GM12892 (cell line): ENCODE measurements at regions not wholly inside any gene's neighbourhood (a gene's known extent, or its start where the extent isn't known, plus 50 kb on each side); places are given as distances from the start of the nearest gene placed in this dataset.

Experiments used
- DNase-seq: peaks from one replicate; pipeline ENCODE4 v3.0.0; 2011; ENCODE audit not compliant: insufficient read length
- FAIRE-seq: peaks from 2 replicates; lab custom pipeline; 2011; peaks lifted over from hg19 to GRCh38; lab: Jason Lieb, UNC
- POLR2A ChIP-seq: IDR thresholded peaks from 2 replicates; pipeline ENCODE4 v1.6.1; 2011; ENCODE audit warnings: low read depth, low read length, control low read depth
- POLR2AphosphoS5 ChIP-seq: IDR thresholded peaks from 2 replicates; pipeline ENCODE4 v1.6.1; 2011; ENCODE audit warnings: low read depth, low read length, control low read depth
- TAF1 ChIP-seq: IDR thresholded peaks from 2 replicates; pipeline ENCODE4 v1.6.1; 2011; ENCODE audit warnings: low read depth, mild to moderate bottlenecking, control low read depth, low read length, borderline replicate concordance

DNA sequence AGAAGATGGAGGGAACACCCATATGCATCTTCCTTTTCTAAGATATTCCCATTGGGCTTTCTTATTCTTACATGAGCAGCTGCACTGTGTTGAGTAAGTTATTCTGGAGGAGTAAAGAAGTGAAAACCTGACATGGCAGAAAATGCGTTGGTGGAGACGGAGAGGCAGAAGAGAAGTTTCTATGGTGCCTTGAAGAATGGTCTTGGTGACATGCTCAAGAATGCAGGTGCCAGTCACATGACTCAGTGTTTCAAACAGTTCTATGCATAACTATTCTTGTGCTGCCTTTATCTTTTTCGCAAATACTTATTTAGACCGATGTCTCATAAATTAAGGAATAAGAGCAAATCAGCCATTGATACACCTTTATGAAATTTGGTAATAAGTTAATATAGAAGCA is 377.8 kb upstream of the IRX2 start:
- no peak for TF ChIP-seq TAF1
- no peak for TF ChIP-seq POLR2A
- no peak for TF ChIP-seq POLR2AphosphoS5
- no peak for DNase-seq
- no peak for FAIRE-seq

DNA sequence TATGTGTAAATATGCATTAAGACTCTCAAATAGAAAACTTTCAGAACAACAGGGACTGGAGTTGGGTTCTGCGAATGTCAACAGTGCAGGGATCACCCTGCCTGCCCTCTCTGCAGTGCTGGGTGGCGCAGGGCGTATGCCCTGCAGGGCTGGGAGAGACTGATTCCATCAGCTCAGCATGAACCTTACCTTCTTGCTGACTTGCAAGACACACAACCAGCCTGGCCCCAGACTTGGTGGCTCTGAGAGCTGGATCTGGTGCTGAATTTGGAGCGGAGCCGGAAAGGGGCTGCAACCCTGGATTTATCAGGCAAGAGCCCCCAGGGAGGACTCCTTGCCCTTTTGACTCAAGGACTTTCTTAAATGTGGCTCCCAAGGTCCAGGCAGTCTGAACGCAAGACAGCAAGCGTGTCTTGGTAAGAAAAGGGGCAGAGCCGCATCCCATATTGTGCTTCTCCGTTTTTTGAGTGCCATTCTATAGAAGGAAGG is 376.0 kb upstream of the IRX2 start:
- no peak for FAIRE-seq
- no peak for TF ChIP-seq POLR2A
- no peak for TF ChIP-seq TAF1
- TF ChIP-seq POLR2AphosphoS5: no peak
- no peak for DNase-seq

DNA sequence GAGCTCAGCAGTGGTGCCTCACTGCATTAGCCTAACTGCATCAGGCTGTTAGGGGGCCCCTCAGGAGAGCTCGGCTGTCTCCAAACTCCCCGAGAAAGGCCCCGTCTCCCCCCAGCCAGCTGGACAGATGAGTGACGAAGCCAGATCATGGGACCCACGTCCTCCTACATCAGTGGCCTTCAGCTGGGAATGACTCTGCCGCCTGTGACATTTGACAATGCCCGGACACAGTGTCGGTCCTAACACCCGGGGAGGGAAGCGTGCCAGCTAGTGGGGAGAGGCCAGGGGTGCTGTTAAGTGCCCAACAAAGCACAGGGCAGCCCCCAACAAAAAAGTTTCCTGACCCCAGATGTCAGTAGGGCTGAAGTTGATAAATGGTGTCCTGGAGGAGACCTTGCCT is 375.2 kb upstream of the IRX2 start:
- no peak for FAIRE-seq
- no peak for DNase-seq
- TF ChIP-seq POLR2AphosphoS5: no peak

DNA sequence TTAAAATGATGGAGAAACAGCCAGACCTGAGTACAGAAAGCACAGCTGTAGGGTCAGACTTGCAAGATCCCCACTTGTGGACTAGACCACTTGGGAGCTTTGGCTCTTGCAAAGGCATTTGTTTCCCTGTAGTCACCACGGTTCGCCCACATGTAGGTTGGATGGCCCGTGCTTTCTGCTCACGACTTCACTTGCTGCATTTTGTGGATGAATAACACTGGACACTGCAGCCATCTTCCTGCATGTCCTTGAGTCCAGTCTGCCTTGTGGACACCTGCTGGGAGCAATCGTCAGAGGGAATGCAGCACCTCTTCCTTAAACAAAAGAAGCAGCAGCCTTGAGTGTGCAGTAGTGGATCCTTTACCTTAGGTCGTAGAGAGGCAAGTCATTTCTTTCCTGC is 372.9 kb upstream of the IRX2 start:
- TF ChIP-seq POLR2A: no peak
- TF ChIP-seq TAF1: no peak
- TF ChIP-seq POLR2AphosphoS5: no peak
- no peak for DNase-seq
- no peak for FAIRE-seq

DNA sequence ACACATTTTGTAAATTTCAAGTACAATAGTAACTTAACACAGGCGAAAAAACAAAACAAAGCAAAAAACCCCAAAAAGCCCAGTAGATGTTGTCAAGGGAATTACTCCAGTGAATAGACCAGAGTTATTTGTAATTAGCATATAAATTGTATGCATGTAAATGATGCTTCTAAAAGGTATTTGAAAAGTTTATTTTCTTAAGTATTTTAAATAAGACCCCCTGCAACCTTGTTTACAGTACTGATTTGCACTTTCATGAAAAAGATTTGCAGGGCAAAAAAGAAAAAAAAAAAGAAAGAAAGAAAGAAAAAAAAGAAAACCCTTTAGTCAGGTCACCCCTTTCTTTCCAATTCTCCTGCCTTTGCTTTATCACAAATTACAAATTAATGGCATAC is 372.3 kb upstream of the IRX2 start:
- TF ChIP-seq POLR2A (no peak), TAF1 (no peak), POLR2AphosphoS5 (no peak)
- DNase-seq: no peak
- no peak for FAIRE-seq

DNA sequence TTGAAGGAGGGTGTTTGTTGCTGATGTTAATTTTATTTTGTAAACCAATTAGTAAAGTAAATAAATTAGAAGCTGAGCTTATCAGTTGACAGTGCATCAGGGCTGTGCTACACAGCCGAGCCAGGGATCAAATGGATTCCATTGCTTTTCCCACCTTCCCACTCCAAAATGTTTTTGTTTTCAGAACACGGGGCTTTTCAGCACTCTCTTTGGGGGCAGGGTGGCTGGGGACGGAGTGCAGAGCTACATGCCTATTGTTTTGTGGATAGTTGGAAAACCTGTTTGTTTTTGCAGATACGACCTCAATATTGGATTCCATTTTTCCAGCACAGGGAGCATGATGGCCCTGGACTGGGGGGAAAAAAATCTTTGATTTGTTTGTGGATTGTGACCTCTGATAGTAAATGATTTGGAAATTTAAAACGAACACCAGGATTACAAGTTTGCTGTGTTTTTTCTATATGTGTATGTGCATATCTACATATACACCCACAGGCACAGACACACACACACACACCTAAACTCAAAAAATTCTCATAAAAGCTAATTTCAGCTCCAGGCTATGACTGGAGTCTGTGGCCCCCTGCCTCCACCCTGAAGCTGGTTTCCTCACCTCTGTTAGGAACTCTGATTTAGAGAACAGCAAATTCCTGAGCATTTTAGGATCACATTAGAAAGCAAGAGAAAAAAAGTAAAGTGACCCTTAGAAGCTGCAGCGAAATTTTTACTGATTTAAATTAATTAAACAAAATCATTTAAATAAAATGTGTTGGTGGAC is 371.7 kb upstream of the IRX2 start:
- TF ChIP-seq TAF1 (no peak), POLR2AphosphoS5 (no peak), POLR2A (no peak)
- DNase-seq (no peak), FAIRE-seq (no peak)

DNA sequence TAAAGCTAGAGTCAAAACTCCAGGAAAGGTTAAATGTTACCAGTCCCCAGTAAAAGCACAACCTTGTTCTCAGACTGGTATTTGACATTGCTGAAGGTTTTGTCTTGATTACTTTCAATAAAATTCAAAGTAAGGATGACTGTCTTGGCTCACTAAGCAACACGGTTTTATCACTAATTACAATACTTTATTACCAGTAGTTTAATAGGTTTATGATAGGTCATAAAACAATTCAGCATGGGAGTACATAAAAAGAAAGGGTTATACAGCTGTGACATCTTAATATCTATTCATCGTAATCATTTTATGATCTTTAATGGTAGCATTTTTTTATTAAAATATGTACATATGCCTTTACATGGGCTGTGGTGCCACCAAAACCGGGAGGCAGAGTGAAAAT is 370.7 kb upstream of the IRX2 start:
- DNase-seq (no peak), FAIRE-seq (no peak)
- TF ChIP-seq POLR2AphosphoS5 (no peak), POLR2A (no peak), TAF1 (no peak)

DNA sequence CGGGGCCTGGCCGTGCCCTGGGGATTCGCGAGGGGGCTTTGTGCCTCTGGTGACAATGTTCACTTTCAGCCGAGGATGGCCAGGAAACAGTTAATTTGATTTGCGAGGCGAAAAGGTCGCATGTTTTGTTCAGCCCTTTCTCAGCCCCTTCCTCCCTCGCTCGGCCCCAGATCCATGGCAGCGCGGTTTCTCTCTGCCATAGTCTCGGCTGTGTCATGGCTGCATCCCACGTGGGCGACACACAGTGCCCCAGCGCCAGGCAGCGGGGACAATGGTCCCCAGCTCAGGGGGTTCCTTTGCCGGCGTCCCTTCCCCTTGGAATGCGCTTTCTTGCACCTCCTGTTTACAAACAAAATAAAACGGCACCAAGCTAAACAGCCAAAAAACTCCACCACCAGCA is 370.3 kb upstream of the IRX2 start:
- TF ChIP-seq POLR2A (no peak), POLR2AphosphoS5 (no peak), TAF1 (no peak)
- no peak for DNase-seq
- no peak for FAIRE-seq

DNA sequence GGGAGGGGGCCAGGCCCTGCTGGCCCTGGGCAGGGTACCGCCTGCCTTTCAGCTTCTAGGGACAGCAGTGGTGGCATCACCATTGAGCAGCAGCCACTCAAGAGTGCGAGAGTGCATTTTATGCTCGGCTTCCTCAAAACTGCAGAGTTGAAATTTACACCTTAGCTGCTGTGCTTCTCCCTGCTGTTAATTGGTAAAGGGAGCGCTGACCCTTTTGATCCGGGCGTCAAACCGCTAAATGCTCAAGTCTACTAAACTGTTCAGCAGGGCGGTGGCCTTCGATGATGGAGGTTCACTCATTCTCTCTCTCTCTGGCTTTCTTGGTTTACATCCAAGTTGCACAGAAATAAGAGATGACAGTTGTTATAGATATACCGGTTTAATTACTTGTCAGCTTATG is 368.6 kb upstream of the IRX2 start:
- TF ChIP-seq POLR2A (no peak), TAF1 (no peak), POLR2AphosphoS5 (no peak)
- FAIRE-seq (no peak), DNase-seq (no peak)

DNA sequence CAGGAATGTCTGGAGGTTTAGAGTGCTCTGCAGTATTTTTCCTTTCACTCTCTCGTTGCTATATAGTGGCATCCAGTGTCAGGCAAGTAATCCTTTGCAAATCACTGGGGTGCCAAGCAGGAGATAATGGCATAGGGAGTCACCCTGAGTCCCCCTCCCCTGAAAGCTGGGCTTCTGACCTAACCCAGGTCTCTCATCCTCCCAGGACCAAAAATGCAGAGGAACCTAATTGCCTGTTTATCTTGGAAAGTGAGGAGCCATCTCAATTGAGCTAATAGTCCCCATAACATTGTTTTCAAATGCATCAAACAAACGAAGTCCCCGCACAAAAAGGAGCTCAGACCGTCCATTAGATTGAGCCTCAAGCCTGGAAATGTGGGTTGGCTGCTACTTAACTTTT is 368.0 kb upstream of the IRX2 start:
- no peak for DNase-seq
- FAIRE-seq: no peak
- no peak for TF ChIP-seq POLR2A
- no peak for TF ChIP-seq POLR2AphosphoS5
- TF ChIP-seq TAF1: no peak

DNA sequence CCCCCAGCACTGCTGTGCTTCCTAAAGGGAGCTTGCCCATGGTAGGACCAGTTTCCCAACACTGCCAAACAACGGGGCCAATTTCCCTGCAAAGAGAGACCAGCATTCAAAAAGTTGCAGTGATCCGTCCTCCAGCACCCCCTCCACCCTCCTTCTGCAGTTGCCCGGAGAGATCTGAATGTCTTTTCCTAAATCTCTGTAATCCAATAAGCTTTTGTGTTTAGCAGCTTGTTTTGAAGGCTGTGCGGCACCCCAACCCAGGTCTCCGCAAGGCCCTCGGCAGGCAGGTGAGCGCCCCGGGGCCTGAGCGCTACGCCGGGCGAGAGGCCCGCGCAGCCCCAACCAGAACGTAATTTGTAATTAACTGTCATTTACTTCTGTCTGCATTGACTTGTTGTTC is 366.9 kb upstream of the IRX2 start:
- DNase-seq: no peak
- TF ChIP-seq TAF1 (no peak), POLR2AphosphoS5 (no peak), POLR2A (no peak)
- FAIRE-seq: no peak

DNA sequence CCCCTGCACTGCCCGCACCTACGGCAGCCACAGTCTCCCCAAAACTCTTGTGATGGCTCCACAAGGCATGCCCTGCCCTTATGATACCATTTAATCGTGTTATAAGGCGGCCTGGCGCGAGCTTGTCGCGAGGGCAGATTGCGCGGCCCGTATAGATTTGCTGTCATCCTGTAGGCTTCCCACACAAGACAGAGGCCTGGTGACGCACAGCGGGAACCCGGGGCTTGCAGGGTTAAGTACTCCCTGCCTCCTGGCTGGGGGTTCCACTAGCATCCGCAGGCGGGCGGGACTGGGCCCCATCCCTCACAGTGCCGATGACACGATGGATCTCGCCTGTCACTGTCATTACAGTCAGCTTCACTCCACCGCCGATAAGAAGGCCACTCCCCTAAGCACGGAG is 364.9 kb upstream of the IRX2 start:
- DNase-seq: no peak
- TF ChIP-seq TAF1: no peak
- TF ChIP-seq POLR2AphosphoS5: no peak
- TF ChIP-seq POLR2A: no peak
- FAIRE-seq: no peak
